ENCODE measurements at regions not wholly inside any gene's neighbourhood (a gene's known extent, or its start where the extent isn't known, plus 50 kb on each side); places are given as distances from the start of the nearest gene placed in this dataset.
"Not testable (repeated sequence)": the region's sequence is repeated elsewhere in the genome, so short reads cannot be mapped to it uniquely, and the experiment has no call there.

- not testable (repeated sequence) for TF ChIP-seq RNF2 (IDR thresholded peaks at IDR 0.05; ENCODE audit: borderline replicate concordance, low read depth, low read length, missing control alignments, poor library complexity, severe bottlenecking); POLR2A (IDR thresholded peaks at IDR 0.05; ENCODE audit: control extremely low read depth in 1 of 2, low read depth in 2 of 2, low read length in 2 of 2); ATF2 (IDR thresholded peaks at IDR 0.05; ENCODE audit: low read length); CTCF (IDR thresholded peaks at IDR 0.05; ENCODE audit: control extremely low read depth in 1 of 3, insufficient read depth in 1 of 3, low read depth in 1 of 3, low read length in 3 of 3); ZNF274 (IDR thresholded peaks at IDR 0.05; ENCODE audit: borderline replicate concordance, extremely low read depth, low read length); YY1 (IDR thresholded peaks at IDR 0.05; ENCODE audit: low read depth, low read length); GTF2F1 (IDR thresholded peaks at IDR 0.05; ENCODE audit: borderline replicate concordance, low read depth, low read length); SIN3A (conservative IDR thresholded peaks at IDR 0.05 in 1 of 2, IDR thresholded peaks at IDR 0.05 in 1 of 2; ENCODE audit: low read depth in 1 of 2, low read length in 2 of 2)
Measured at GRCh38 chr22:26951139-26951538, 293.8 kb downstream of the MIAT start.

Measured in H1 (cell line).